ENCODE measurements at regions not wholly inside any gene's neighbourhood (a gene's known extent, or its start where the extent isn't known, plus 50 kb on each side); places are given as distances from the start of the nearest gene placed in this dataset.

DNA sequence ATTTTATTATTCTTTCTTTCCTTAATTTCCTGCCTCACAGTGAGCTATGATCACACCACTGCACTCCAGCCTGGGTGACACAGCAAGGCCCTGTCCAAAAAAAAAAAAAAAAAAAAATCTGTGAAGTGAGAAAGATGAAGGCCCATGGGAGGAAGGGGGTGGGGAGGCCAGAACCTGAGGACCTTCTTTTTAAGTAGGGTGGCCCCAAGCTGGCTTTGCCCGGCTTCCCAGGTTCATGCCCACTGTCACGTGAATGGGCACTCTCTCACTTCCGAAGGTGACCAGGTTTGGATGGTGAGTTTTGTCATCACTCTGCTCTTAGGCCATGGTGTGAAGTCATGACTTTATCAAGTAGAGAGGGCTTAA lies 82.3 kb downstream of the TNFAIP2 start:
- TF ChIP-seq, protein P1, sequence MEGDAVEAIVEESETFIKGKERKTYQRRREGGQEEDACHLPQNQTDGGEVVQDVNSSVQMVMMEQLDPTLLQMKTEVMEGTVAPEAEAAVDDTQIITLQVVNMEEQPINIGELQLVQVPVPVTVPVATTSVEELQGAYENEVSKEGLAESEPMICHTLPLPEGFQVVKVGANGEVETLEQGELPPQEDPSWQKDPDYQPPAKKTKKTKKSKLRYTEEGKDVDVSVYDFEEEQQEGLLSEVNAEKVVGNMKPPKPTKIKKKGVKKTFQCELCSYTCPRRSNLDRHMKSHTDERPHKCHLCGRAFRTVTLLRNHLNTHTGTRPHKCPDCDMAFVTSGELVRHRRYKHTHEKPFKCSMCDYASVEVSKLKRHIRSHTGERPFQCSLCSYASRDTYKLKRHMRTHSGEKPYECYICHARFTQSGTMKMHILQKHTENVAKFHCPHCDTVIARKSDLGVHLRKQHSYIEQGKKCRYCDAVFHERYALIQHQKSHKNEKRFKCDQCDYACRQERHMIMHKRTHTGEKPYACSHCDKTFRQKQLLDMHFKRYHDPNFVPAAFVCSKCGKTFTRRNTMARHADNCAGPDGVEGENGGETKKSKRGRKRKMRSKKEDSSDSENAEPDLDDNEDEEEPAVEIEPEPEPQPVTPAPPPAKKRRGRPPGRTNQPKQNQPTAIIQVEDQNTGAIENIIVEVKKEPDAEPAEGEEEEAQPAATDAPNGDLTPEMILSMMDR (IDR thresholded peaks at IDR 0.05; ENCODE audit: extremely low read depth in 1 of 2, insufficient read depth in 1 of 2, low read depth in 1 of 2, low read length in 2 of 2), result no peak
- no peak for TF ChIP-seq POLR2A (IDR thresholded peaks at IDR 0.05; ENCODE audit: low read depth, low read length)
- no peak for TF ChIP-seq EZH2 (IDR thresholded peaks at IDR 0.05; ENCODE audit: borderline replicate concordance, low read depth, low read length, severe bottlenecking)
- no peak for TF ChIP-seq FOS (IDR thresholded peaks at IDR 0.05; ENCODE audit: borderline replicate concordance, insufficient read depth, low read length)
- TF ChIP-seq POLR2AphosphoS5 (IDR thresholded peaks at IDR 0.05; ENCODE audit: insufficient read depth, low read depth, low read length), result no peak

Measured in endothelial cell of umbilical vein (primary cell).